Stimulated activated CD8-positive, alpha-beta memory T cell treated with anti-CD3 and anti-CD28 coated beads, Interleukin-15, amount 100 ng/mL, for 48 hours (primary cell): ENCODE measurements at regions not wholly inside any gene's neighbourhood (a gene's known extent, or its start where the extent isn't known, plus 50 kb on each side); places are given as distances from the start of the nearest gene placed in this dataset.

Source experiments
- DNase-seq, 2 donors: peaks; one replicate each; pipeline ENCODE4 v3.0.0-alpha.2; 2020; ENCODE audit warnings: low read depth in 2 of 2

DNA sequence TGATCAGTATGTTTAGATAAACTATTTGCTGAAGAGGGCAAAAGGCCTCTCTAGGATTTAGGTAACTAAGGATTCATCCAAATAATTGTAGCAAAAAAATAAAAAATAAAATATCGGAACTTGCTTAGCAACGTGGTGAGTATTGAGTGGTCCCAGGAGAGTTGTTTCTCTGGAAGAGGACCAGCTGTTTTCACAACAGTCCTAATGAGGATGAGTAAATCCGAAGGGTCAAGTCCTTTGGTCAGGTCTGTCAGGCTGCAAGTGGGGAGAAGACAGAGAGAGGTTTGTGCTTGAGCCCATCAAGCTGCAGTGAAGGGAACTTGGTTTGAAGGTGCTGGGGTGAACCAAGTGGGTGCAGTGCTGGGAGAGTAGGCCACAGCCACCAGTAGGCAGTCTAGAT, 539.2 kb downstream of the SLC4A3 start:
- DNase-seq = no peak

DNA sequence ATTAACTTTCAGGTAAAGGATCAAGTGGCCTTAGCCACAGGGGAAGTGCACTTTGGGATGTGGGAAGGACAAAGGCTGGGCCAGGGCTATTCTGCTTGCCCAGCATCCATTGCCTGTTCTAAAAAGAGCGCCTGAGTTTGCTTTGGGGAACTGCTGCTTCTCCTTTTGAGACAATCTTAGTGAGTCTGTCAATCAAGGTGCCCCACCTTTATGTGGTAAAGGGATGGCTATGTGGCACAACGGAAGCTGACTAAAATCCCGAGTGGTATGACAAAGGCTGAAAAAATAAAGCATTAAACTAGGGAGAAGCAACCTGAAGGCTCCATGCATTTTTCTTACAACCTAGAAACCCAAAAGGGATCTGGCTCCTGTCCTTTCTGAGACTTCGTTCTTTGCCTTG, 540.5 kb downstream of the SLC4A3 start:
- no peak for DNase-seq

DNA sequence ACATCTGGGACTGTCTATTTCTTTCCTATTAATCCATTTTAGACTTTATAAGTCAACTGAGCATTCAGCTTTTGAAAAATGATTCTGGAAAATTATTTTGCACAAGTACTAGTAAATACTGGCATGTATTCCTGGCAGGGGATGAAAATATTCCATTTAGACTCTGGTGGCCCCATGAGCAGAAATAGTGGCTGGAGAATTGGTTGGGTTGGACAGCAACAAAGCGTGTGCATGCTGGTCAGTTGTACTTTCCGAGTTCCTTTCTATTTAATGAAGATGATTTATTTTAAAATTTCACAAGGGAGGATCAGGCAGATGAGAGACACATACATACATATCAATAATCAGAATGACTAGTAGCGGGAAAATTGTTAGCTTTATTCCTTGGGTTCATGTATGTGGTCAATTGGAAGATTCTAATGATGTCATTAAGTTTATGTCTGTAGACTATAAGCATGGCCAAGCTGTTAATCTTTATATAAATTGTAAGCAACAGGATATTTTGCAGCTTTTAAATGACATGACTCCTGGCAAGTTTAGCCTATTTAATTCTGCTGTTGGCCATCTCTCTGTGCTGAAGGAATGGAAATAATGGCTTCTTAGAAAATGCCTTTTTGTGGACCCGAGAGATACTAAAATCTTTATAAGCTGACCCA, 541.6 kb downstream of the SLC4A3 start:
- DNase-seq = no peak

DNA sequence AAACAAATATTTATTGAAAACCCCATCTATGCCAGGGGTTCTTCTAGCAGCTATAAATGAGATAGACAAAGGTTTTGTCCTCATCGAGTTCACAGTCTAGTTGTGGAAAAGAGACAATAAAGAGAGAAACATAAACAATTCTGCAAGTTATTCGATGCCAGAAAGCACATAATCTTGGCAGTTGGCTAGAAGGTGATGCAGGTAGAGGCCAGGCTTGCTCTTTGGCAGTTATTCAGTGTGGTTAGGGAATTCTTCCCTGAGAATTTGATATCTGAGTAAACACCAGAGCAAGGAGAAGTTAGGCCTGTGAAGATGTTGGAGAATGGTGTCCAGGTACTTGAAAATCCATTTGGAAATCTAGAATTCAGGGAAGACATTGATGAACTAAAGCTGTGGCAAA, 547.4 kb downstream of the SLC4A3 start:
- DNase-seq = no peak

DNA sequence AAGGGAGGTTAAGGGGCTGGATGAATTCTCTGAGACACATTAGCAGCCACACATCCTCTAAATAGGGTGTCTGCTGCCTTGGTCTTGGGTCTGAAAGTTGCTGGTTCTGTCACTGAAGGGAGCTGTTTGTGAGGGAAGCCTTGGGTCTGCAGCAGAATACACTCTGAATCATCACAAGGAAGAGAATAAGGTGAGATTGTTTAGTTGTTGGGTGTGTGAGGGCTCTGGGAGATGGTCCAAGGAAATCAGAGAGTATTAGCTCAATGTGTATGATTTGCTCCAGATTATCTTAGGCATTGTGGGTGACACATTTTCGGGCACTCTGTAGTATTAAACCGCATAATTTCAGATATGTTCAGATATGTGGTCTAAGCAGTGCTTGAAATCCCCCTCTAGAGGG, 548.5 kb downstream of the SLC4A3 start:
- DNase-seq = no peak

DNA sequence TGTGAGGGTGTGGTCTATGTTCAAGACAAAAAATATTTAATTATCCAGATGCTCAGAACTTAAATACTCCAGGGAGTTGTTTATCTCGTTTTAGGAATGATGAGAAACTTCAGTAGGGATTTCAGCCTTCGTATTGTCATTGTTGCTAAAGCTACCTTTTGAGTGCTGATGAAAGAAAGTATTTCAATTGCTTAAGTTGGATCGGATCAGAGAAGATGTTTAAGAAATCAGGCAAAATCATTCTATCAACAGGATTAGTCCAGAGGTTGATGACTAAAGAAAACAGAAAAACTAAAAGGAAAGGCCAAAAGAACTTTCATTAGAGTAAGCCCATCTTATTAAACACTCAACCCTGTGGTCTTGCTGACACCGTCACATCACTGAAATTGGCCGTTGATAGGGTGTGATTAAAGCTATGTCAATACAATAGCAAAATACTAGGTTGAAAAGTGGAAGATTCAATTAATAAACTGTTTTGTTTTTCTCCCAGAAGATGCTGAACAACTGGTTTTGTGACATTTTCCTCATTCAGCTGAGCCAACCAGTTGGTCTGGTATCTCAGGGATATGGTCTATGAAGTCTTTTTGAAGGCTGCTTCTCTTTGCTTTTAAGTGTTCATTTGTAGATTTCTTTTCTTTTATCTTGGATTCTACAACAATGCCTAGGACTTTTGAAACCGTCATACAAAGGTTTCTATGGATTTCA, 551.7 kb downstream of the SLC4A3 start:
- DNase-seq = no peak

DNA sequence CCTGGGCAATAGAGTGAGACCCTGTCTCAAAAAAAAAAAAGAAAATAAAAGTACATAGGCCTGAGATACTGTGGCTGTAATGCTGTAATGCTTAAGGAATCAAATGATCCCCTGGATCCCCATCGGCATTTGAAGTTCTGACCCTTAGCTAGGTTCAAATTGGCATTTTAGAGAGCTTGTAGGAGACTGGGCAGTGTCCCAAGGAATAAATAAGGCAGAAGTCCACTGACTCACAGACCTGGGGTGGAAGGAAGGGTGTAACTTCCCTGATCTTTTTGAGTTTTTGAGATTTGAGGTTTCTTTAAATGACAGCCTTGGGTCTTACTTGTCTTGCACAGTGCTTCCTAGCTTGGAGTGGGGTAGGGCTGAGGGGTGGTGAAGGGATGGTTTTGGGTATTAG, 553.7 kb downstream of the SLC4A3 start:
- DNase-seq = no peak

DNA sequence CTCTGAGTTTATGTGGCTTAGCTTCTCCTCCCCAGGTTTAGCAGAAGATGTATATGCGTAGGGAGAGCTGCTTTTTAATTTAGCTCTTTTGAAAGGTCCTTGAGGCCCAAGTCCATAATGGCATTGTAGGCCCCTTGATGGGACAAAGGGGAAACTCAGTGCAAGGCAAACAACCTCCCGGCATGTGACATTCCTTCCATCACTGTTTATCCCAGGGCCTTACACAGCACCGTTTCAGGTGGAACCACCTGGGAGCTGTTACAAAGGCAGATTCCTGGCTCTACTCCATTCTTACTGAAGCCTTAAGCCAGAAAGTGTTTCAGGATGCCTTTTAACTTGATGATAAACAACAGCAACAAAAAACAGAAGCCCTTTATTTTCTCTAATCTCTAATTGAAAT, 555.4 kb downstream of the SLC4A3 start:
- DNase-seq = no peak

DNA sequence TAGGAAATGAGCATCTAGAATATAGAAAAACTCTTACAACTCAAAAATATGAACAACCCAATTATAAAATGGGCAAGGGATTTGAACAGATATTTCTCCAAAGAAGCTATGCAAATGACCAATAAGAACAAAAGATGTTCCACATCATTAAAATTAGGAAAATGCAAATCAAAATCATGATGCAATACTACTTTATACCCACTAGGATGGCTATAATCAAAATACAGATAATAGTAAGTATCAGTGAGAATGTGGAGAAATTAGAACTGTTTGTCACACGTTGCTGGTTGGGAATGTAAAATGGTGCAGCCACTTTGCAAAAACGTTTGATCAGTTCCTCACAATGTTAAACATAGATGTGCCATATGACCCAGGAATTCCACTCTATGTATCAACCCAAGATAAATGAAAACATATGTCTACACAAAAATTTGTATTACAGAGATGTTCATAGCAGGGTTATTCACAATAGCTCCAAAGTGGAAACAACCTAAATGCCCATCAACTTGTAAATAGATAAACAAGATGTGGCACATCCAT, 558.4 kb downstream of the SLC4A3 start:
- DNase-seq = no peak

DNA sequence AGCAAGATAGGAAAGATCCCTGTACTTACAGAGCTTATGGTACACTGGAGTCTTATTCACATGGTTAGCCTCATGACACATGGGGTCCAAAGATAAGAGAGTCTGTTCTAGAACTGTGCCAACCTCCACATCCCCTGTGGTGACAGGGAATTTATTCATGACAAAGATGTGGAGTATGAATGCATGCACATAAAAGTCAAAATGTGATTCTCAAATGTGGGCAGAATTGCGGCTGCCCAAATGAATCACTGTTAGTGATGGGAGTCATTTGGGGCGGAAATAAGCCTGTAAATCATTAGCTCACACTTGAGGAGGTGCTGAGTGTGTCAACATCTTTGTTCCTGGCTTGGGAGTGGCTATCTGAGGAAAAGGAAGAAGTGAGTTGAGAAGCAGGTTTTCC, 560.6 kb downstream of the SLC4A3 start:
- no peak for DNase-seq

DNA sequence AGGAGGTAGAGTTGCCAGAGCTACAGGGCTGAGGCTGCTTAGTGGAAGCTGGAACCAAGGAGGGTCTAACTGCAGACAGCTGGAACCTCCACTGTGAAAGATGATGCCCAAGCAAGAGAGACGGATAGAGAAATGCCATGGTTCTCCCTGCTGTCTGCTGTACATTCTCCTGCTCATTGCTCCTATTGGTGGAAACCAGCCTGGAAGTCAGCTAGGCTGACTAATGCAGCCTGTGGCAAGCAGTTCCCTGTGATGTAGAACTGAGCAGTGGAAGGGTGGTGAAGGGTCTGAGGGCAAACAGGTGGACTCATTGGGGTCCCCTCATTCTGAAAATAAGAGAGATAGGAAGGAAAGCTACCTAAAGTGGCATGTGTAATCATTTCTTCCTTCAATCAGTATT, 563.6 kb downstream of the SLC4A3 start:
- DNase-seq = no peak

DNA sequence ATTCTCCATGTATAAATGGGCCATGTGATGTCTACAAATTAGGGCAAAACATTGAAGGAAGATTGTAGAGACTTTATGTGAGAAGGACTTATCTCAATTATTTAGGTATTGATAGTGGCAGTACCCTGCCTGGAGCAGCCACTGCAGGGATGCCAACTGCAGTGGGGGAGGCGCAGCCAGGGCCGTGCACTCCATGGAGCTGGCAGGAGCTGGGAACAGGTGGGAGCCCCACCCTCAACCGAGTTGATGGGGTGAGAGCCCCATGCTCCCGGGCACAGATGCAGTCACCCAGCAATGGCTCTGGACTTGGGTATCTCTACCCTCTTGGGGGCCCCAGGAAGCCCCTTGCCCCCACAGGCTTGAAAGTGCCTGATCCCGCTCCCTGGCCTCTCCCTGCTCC, 564.3 kb downstream of the SLC4A3 start:
- DNase-seq = no peak

DNA sequence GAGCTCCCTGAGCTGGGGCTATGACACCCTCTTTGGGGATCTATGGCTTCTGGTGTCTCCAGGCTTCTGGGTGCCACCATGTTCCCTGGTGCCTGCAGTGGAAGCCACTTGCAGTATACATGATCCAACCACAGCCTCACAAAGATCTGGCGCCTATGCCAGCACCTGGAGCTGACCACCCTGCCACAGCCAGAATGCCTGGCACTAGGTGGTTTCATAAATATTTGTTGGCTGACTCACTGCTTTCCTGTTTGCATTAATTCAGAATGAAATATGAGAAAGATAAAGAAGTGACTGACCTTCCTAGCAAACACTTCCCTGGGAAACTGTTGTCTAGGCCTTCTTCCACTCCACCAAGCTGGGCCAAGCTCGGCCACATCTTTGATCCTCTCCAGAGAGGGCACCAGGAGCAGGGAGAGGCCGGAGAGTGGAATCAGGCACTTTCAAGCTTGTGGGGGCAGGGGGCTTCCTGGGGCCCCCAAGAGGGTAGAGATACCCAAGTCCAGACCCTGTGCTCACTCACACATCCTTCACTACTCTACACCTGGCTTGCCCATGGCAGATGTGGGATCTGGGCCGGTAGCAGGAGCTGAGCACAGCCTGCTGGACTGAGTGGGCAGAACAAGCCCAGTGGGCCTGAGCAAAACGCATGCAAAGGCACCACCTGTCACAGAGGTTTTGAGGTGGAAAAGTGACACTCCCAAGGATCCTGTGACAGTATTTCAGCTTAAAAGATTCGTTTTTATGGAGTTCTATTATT, 565.7 kb downstream of the SLC4A3 start:
- DNase-seq = no peak

DNA sequence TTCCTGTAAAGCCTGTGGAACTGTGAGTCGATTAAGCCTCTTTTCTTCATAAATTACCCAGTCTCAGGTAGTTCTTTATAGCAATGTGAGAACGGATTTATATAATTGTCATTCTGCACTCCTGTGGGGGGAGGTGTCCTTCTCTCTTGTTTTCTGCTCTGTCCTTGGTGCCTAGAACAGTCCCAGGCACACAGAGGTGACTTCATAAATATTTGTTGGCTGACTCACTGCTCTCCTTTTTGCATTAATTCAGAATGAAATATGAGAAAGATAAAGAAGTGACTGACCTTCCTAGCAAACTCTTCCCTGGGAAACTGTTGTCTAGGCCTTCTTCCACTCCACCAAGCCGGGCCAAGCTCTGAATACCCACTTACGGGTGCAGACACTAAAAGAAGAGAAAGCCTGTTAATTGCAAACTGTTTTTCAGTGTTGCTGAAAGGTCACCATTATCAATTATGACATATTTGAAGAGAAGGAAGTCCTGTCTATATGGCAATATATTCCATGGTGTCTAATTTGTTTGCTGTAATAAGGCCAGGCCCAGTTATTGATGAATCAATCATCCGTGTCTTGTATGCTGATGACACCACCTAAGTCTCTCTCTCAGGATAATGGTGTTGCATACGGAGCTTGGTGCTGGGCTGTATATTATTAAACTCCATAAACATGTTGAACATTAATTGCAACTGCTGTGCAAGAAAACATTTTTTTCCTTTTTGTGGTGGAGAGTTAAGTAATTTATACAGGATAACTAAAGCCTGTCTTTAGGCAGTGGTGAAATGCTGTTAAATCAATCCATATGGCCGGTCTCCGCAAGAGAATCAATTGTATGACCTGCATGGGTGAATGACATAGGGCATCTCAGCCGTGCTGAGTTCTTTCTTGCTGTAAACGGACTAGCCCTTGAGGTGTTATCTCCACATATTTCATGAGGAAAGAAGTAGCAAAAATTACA, 567.5 kb downstream of the SLC4A3 start:
- DNase-seq = no peak

DNA sequence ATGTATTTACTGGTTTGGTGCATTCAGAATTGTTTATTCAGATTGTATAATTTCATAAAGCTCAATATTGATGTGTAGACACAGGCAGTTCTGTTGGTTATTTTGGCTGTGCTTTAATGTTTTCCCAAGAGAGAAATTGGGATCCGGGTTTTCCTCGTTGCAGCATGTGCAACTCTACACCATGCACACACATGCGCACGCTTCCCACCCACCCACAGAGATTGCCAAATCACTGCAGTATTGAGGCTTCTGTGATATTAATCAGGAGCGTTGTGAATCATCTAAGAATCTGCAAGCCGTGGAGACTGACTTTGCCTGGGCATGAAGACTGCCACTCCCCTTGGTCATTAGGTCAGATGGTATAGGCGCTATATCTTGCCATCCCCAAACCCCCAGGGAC, 571.5 kb downstream of the SLC4A3 start:
- no peak for DNase-seq

DNA sequence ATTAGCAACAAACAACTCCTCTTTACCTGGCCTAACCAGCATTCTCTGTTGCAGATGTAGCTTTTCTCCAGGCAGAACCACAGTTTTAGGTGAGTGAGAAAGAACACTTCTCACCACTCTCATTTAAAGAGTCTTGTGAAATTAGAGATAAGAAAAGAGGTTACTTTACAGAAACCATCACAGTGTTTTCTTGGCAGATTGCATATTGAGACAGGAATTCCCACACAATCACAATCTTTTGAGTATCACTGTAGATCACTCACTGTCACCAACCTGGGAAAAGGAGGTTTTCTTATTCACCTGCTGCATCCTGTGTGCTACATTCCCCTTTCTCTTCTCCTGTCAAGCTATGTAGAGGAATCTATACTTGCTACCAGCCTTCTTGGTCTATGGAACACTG, 574.6 kb downstream of the SLC4A3 start:
- DNase-seq = no peak

DNA sequence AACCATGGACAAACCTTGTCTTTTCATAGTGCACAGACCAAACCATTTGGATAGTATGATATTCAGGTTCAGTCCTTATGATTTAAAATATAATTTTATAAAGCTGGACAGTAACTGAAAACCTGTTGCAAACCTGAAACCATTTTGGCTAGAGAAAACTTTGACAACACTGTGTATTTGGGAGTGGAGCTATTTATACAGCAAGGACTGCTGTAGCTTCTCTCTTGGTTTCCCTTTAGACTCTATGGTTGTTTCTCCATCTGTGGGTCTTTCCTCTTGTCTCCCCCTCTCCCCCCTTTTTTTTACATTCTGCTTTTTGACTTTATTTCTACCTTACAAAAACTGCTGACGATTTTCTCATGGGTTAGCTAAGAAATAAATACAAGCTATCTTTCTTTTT, 581.7 kb downstream of the SLC4A3 start:
- no peak for DNase-seq

DNA sequence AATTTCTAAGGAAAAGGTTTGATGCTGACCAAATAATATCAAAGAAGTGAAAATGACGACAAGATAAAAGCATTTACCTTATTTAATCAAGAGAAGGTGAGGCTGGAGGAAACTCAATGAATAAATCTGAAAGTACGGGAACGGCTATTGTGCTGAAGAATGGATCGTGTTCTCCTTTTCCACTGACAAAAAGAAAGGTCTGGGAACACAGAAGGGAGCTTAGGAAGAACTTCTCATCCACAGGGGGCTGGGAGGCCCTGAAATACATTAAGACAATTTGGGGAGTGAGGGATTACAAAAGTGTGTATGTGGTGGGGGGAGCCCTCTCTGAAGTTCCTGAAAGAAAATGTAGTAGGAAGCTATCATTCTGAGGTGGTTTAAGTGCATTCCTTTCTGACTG, 582.3 kb downstream of the SLC4A3 start:
- DNase-seq = no peak

DNA sequence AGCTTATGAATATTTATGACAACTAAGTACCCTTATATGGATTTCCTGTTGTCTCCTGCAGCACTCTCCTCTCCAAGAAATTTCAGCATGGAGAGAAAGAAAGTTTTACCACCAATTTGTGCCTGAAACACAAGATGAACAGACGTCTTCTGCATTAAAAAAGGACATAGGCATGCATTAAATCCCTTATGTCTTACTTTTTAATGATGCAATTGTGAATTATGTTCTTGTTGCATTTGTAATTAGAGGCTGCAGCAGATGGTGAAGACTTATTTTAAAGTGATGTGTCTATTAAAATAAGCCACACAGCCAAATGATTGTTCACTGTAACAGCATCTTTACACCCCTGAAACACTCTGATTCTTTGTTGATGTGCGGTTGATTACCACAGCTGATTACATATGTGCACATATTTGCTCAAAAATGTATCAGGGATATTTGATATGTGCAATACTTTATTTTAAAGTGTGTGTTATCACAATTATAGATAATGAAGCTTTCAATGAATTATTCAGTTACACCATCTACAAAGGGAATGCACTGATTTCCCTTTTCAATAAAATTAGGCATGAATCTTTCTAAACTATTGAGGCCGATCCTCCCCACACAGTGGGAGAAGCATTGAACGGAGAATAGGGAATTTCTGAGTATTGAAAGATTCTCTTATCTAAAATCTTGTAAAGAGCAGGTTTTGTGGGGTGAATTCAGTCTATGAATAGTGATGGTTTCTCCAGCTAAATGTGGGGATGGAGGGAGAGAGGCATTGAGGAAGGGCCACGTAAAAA, 585.1 kb downstream of the SLC4A3 start:
- DNase-seq = no peak

DNA sequence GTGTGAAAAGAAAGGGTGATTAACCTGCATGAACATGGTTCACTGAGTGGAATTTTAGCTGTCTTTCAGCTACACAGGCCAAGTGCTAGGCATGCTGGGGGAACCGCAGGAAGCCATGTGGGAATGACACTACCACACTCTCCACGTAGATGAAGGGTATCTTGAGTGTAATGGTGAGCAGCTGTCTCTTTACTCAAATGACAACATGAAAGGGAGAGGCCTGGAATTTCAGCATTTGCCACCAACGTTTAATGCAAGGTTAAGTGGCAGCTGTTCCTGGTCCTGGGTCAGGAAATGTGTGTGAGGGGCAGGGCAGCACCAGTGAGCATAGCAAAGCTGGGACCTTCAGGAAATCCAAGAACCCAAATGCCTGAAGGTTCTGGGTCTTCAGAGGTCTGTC, 588.4 kb downstream of the SLC4A3 start:
- DNase-seq = no peak

DNA sequence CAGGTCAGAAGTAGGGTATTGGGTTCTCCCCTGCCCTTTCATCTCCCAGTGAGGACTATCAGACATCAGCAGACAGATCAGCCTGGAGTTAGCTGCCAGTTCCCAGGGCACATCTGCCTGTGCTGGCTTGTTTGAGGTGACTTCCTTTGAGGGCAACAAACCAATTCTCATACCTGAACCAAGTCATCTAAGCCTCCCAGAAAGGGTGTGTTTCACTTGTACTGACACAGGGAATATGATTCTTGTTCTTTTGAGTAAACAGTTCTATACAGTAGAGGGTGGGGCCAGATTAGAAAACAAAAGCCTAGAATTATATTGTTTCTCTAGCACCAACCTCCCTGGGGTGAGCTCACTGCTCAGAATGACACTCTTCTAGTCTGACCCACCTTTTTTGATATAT, 591.9 kb downstream of the SLC4A3 start:
- no peak for DNase-seq
